T-helper 17 cell (primary cell): ENCODE measurements at regions not wholly inside any gene's neighbourhood (a gene's known extent, or its start where the extent isn't known, plus 50 kb on each side); places are given as distances from the start of the nearest gene placed in this dataset.

ENCODE experiments used
- ATAC-seq: fragments of 150-1000 bp; cut with Tn5 transposase; 2 replicates; pipeline ENCODE4 v1.10.0; 2021; ENCODE audit warnings: mild to moderate bottlenecking, moderate library complexity
- DNase-seq, 3 donors: peaks; one replicate each; pipeline versions ENCODE4 v3.0.0 to v3.0.0-alpha.2; 2020 to 2021
- H3K9me3 ChIP-seq: one replicate; pipeline ENCODE4 v1.7.0; 2013; ENCODE audit warnings: low read length, mild to moderate bottlenecking; ENCODE audit not compliant: control insufficient read depth, poor library complexity, severe bottlenecking
- H3K27ac Mint-ChIP-seq: one replicate; pipeline ENCODE4 v1.8.0; 2022; ENCODE audit warnings: mild to moderate bottlenecking, moderate library complexity, mixed read lengths
- H3K27me3 Mint-ChIP-seq: one replicate; pipeline ENCODE4 v1.8.0; 2022; ENCODE audit warnings: mixed read lengths
- H3K36me3 Mint-ChIP-seq: one replicate; pipeline ENCODE4 v1.8.0; 2022; ENCODE audit warnings: low read depth, mixed read lengths
- H3K4me1 Mint-ChIP-seq: one replicate; pipeline ENCODE4 v1.8.0; 2022; ENCODE audit warnings: mild to moderate bottlenecking, mixed read lengths
- H3K4me3 Mint-ChIP-seq: one replicate; pipeline ENCODE4 v1.8.0; 2022; ENCODE audit warnings: mild to moderate bottlenecking, moderate library complexity, mixed read lengths

DNA sequence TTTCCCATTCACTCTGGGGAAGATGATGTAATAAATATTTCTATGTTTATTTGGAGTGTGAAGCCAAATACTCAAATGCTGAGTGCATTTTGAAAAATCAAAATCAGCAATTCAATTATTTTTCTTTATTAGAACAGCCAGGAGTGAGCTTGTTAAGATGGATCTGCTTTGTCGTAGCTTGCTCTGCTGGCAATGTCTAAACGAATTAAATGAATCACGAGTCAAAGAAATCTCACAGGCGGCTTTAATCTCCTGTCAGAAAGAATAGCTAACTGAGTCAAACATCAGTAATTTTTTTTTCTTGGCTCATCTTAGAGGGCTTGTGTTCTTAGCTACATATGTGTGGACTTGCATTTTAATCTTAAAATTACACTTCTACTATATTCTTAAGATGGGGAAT lies 100.2 kb upstream of the HMGN3 start:
- H3K27me3 Mint-ChIP-seq, result peaks cover 42% of the 10 kb centered on the region
- H3K36me3 Mint-ChIP-seq, result peaks cover 2% of the 10 kb centered on the region
- H3K4me3 Mint-ChIP-seq, result no peak overlapping the region
- H3K4me1 Mint-ChIP-seq, result peaks cover 2% of the 10 kb centered on the region
- no peaks in the 10 kb centered on the region for H3K9me3 ChIP-seq
- H3K27ac Mint-ChIP-seq, result no peak overlapping the region
- no peak for DNase-seq
- no peak for ATAC-seq

DNA sequence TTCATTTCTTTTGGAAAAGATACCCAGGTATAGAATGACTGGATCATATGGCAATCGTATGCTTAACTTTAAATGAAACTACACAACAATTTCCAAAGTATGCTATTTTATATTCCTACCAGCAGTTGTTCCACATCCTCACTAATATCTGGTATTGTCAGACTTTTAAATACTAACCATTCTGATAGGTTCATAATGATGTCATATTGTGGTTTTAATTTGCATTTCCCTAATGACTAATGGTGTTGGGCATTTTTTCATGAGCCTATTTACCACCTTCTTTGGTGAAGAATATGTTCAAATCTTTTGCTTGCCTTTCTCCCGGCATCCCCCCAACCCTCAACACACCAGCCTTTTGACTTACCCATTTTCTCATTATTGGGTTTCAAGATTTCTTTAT lies 96.2 kb upstream of the HMGN3 start:
- H3K9me3 ChIP-seq, result no peaks in the 10 kb centered on the region
- Mint-ChIP-seq H3K4me3 (no peak overlapping the region), H3K36me3 (no peaks in the 10 kb centered on the region), H3K4me1 (no peaks in the 10 kb centered on the region), H3K27ac (no peak overlapping the region), H3K27me3 (peaks cover 30% of the 10 kb centered on the region)
- no peak for ATAC-seq
- no peak for DNase-seq

DNA sequence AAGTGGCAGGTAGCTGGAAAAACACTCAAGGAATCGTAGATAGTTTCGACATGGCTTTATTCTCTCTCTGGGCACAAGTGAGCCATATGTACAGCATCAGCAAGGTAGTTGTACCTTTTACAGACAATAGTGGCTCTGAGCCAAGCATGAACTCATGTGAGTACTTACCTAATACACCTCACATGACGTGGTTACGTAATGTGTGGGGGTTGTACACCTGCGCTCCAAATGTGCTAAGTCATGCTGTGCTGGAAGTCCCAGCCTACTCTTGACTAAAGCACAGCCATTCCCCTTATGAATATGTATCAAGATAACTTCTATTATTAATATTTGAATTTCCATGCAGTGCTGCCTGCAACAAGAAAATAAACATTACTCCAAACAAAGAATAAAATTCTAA lies 78.8 kb upstream of the HMGN3 start:
- H3K9me3 ChIP-seq, result no peaks in the 10 kb centered on the region
- no peak for DNase-seq
- no peak for ATAC-seq
- Mint-ChIP-seq H3K27ac (no peak overlapping the region), H3K27me3 (peaks cover 14% of the 10 kb centered on the region), H3K4me1 (peaks cover 1% of the 10 kb centered on the region), H3K36me3 (no peaks in the 10 kb centered on the region), H3K4me3 (no peak overlapping the region)

DNA sequence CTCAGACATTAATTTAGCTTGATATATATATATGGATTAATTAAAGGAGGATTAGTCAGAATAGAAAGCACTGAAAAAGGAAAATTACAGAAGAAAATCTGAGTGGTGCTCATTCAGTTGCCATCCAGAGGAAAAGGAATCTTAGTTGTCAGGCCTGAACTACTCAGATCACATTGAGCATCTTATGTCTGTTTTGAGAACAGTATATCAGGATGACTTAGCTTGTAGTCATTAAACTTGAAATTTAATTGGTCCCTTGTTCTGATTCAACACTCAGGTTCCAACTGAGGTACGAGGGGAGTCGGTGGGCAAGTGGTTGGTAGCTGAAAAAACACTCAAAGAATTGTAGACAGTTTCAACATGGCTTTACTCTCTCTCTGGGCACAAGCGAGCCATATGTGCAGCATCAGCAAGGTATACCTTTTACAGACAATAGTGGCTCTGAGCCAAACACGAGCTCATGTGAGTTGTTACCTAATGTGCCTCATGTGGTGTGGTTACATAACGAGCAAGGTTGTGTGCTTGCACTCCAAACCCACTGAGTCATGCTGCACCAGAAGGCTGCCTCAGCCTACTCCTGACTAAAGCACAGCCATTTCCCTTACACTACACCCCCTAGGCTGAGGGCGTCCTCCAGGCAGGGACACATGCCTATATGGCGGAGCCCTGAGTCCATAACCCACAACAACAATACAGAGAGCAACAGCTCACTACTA lies 73.0 kb upstream of the HMGN3 start:
- peaks cover 3% of the 10 kb centered on the region for H3K4me1 Mint-ChIP-seq
- H3K4me3 Mint-ChIP-seq, result no peak overlapping the region
- peaks cover 16% of the 10 kb centered on the region for H3K27me3 Mint-ChIP-seq
- no peaks in the 10 kb centered on the region for H3K36me3 Mint-ChIP-seq
- no peak for DNase-seq
- no peak overlapping the region for H3K27ac Mint-ChIP-seq
- no peaks in the 10 kb centered on the region for H3K9me3 ChIP-seq
- no peak for ATAC-seq

- DNase-seq (no peak), ATAC-seq (no peak)
- no peaks in the 10 kb centered on the region for H3K9me3 ChIP-seq
- Mint-ChIP-seq H3K4me1 (peaks cover 3% of the 10 kb centered on the region), H3K36me3 (no peaks in the 10 kb centered on the region), H3K27ac (no peak overlapping the region), H3K27me3 (peaks cover 10% of the 10 kb centered on the region), H3K4me3 (no peak overlapping the region)
These were observed 70.5 kb upstream of the HMGN3 start for GRCh38 chr6:79305020-79305419.

GRCh38 chr6:79302341-79302740 lies 67.9 kb upstream of the HMGN3 start:
- H3K36me3 Mint-ChIP-seq, result no peaks in the 10 kb centered on the region
- no peaks in the 10 kb centered on the region for H3K9me3 ChIP-seq
- no peak for DNase-seq
- peaks cover 6% of the 10 kb centered on the region for H3K27me3 Mint-ChIP-seq
- H3K4me1 Mint-ChIP-seq, result peaks cover 3% of the 10 kb centered on the region
- ATAC-seq, result no peak
- H3K4me3 Mint-ChIP-seq, result no peak overlapping the region
- H3K27ac Mint-ChIP-seq, result no peak overlapping the region

DNA sequence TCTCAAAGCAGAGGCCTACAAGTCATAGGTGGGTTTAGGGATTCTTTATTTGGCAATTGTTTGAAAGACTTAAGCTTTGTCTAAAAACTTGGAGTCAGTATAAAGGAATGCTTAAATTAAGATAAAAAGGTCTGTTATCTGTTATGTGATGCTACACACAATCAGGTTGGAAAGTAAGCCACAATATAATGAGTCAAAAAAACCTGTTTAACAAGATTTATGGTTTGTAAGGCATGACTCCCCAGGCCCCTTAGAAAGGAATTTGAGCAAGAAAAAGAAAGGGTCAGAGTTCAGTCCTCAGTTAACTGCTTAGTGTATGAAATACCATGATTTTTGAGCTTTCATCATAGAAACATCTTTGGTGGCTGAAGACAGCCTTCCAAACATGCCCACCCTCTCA lies 66.8 kb upstream of the HMGN3 start:
- Mint-ChIP-seq H3K4me3 (no peak overlapping the region), H3K4me1 (peaks cover 3% of the 10 kb centered on the region), H3K27me3 (peaks cover 6% of the 10 kb centered on the region), H3K27ac (no peak overlapping the region), H3K36me3 (no peaks in the 10 kb centered on the region)
- ATAC-seq (no peak), DNase-seq (no peak)
- H3K9me3 ChIP-seq, result no peaks in the 10 kb centered on the region

GRCh38 chr6:79296211-79296610 lies 61.7 kb upstream of the HMGN3 start:
- Mint-ChIP-seq H3K36me3 (no peaks in the 10 kb centered on the region), H3K27me3 (peaks cover 5% of the 10 kb centered on the region), H3K4me1 (no peaks in the 10 kb centered on the region), H3K4me3 (no peak overlapping the region), H3K27ac (no peak overlapping the region)
- no peaks in the 10 kb centered on the region for H3K9me3 ChIP-seq
- ATAC-seq (no peak), DNase-seq (no peak)
